Activated CD4-positive, alpha-beta T cell treated with anti-CD3 and anti-CD28 coated beads, Interleukin-2, amount 10 ng/mL, durations not matched to agents 7 days and 5 days (primary cell): ENCODE measurements at regions not wholly inside any gene's neighbourhood (a gene's known extent, or its start where the extent isn't known, plus 50 kb on each side); places are given as distances from the start of the nearest gene placed in this dataset.
"Not testable (repeated sequence)": the region's sequence is repeated elsewhere in the genome, so short reads cannot be mapped to it uniquely, and the experiment has no call there.

Experiments
- CTCF ChIA-PET: fragments of 350-600 bp; sonication (Branson Sonifier 250); formaldehyde crosslinking; loops from one replicate; lab custom pipeline; 2021; ENCODE audit warnings: antibody characterized with exemption; lab: Charles Lee
- POLR2A ChIA-PET: fragments of 350-600 bp; sonication (Branson Sonifier 250); formaldehyde crosslinking; loops from one replicate; lab custom pipeline; 2021; ENCODE audit warnings: antibody characterized with exemption; lab: Charles Lee
- DNase-seq: peaks from one replicate; pipeline ENCODE4 v3.0.0-alpha.2; 2020
- H3K27ac Mint-ChIP-seq: one replicate; pipeline ENCODE4 v1.8.0; 2021; ENCODE audit warnings: mild to moderate bottlenecking, moderate library complexity, mixed read lengths
- H3K27me3 Mint-ChIP-seq: one replicate; pipeline ENCODE4 v1.8.0; 2021; ENCODE audit warnings: mixed read lengths
- H3K36me3 Mint-ChIP-seq: one replicate; pipeline ENCODE4 v1.8.0; 2021; ENCODE audit warnings: low read depth, mixed read lengths
- H3K4me1 Mint-ChIP-seq: one replicate; pipeline ENCODE4 v1.8.0; 2021; ENCODE audit warnings: mixed read lengths
- H3K4me3 Mint-ChIP-seq: one replicate; pipeline ENCODE4 v1.8.0; 2021; ENCODE audit warnings: mild to moderate bottlenecking, moderate library complexity, mixed read lengths
- H3K9me3 Mint-ChIP-seq: one replicate; pipeline ENCODE4 v1.8.0; 2021; ENCODE audit warnings: mixed read lengths

DNA sequence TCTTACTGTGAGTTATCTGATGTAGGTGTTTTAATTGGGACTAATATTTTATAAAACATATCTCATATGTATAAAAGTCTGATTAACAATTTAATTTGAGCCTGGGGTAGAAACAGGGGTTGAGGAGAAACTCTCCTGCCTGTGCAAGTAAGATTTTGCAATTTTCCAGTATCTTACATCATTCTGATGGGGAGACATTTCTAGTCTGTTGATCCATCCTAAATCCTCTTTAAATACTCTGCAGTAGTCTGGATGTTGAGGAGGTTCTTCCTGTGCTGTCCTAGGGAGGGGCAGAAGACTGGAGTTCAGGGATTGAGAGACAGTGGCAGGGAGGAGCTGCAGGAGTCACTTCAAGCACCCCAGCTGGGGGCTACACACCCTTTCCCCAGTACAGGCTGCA is 287.8 kb downstream of the ADGRD1 start:
- H3K4me1 Mint-ChIP-seq, result no peaks in the 10 kb centered on the region
- H3K9me3 Mint-ChIP-seq, result peaks cover 4% of the 10 kb centered on the region
- H3K4me3 Mint-ChIP-seq, result no peak overlapping the region
- H3K27ac Mint-ChIP-seq, result no peak overlapping the region
- CTCF ChIA-PET, result no interaction called here
- POLR2A ChIA-PET, result no interaction called here
- DNase-seq, result no peak
- H3K27me3 Mint-ChIP-seq, result no peaks in the 10 kb centered on the region
- H3K36me3 Mint-ChIP-seq, result no peaks in the 10 kb centered on the region

DNA sequence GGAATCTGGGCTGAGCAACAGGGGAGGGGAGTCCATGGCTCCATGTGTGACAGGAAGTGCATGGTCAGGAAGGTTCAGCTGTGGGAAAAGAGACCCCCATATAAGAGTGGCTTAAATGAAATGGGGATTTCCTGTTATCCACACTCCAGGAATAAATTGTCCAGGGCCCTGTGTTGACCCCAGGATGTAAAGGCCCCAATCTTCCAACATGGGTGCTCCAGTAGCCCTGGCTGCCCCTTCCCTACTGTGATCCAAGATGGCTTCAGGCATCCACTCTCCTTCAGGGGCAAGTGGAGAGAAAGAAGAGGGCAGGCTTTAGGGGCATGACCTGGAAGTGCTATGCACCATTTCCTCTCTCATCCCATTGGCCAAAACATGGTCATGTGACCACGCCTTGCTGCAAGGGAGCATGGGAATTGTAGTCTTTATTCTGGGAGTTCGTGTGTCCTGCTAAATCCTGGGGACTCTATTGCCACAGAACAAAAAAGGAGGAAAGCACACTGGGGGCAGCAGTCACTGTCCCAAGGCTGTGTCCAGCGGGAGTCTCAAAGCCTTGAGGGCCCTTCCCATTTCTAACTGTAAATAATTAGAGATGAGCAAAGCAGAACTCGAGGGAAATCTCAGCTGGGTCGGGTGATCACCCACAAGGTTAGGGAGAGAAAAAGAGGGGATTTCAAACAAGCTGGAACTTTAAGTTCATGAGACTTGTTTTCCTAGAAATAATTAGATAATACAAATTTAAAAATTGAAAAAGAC is 289.2 kb downstream of the ADGRD1 start:
- Mint-ChIP-seq H3K36me3 (no peaks in the 10 kb centered on the region), H3K4me3 (no peak overlapping the region)
- CTCF ChIA-PET, result no interaction called here

DNA sequence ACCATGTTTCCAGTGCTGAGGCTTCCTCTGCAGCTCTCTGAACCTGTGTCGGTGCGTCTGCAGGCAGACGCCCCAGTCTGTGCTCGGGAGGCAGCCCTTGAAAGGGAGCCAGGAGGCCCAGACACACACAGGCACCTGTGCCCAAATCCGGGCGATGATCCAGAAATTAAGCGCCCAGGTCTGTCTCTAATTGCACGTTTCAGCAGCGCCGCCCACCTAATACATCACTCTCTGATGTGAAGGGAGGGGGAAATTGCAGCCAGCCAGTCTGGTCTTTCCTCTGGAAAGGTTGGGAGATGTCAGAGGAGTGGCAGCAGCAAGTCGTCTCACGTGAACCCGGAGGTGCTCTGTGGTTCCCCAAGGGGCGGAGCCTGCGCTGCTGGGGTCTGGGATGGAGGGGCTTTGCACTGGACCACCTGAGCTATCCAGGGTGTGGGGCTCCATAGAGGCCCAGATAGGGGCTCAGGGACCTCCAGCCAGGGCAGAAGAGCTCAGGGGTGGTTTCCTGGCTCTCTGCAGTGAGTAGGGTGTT is 290.5 kb downstream of the ADGRD1 start:
- H3K4me3 Mint-ChIP-seq, H3K36me3 Mint-ChIP-seq, CTCF ChIA-PET, DNase-seq, POLR2A ChIA-PET, H3K9me3 Mint-ChIP-seq, H3K27ac Mint-ChIP-seq, H3K27me3 Mint-ChIP-seq, H3K4me1 Mint-ChIP-seq: not testable (repeated sequence)

More for the DNA sequence above, 289.2 kb downstream of the ADGRD1 start:
- H3K9me3 Mint-ChIP-seq, result peaks cover 4% of the 10 kb centered on the region
- peaks cover 1% of the 10 kb centered on the region for H3K27me3 Mint-ChIP-seq
- POLR2A ChIA-PET, result no interaction called here
- H3K27ac Mint-ChIP-seq, result no peak overlapping the region
- no peaks in the 10 kb centered on the region for H3K4me1 Mint-ChIP-seq
- DNase-seq, result peak; percentile 26

DNA sequence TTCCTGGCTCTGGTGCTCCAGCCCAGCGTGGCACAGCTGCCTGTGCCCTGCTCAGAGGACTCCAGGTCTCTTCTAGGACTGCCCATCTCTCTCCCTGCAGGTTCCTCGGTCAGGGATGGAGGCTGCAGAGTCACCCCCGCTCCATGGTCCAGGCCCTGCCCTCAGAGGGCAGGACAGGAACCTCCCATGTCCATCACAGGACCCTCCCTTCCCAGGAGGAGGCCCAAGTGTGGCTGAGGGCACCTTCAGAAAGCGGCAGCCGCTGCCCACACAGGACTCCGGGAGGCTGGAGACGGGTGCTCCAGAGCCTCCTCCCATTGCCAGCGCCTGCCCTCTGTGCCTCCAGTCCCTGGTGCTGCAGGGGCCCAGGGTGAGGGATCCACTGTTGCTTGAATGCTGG is 291.5 kb downstream of the ADGRD1 start:
- DNase-seq, H3K4me3 Mint-ChIP-seq, H3K36me3 Mint-ChIP-seq, H3K27ac Mint-ChIP-seq, H3K4me1 Mint-ChIP-seq, POLR2A ChIA-PET, CTCF ChIA-PET, H3K9me3 Mint-ChIP-seq, H3K27me3 Mint-ChIP-seq: not testable (repeated sequence)

DNA sequence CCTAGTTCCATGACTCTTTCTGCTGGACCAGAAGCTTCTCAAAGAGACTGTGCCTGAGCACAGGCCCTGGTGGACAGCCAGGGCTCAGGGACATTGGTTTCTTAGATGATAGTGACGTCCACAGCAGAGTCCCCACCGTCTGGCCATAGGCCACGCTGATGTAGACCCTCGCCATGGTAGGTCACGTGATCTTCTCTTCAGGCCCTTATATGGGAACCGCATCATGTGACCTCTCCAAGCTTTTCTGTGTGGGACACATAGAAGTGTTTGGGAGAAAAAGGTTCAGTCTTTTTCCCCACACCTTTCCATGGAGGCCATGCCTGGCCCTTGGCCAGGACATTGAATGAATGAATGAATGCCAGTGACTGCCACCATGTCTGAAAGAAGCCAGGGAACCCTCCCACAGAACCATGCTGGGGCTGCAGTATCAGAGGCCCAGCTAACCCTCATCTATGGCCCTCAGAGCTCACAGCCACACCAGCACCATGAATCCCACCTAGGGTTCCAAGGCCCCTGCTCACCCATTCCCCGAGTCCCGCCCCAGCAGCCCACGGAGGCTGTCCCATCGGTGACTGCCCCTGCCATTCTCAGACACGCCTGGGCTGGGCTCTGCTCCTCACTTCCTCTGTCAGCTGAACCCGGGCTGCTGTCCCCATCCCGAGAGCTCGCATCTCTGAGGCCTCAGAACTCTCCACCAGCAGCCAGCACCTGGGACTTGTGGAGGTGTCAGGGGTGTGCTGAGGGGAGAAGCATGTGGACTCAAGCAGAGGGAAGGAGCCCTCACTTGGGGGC is 292.1 kb downstream of the ADGRD1 start:
- ChIA-PET POLR2A (no interaction called here), CTCF (no interaction called here)
- peaks cover 4% of the 10 kb centered on the region for H3K9me3 Mint-ChIP-seq
- no peak for DNase-seq
- no peak overlapping the region for H3K27ac Mint-ChIP-seq
- H3K4me3 Mint-ChIP-seq, result no peak overlapping the region
- peaks cover 2% of the 10 kb centered on the region for H3K27me3 Mint-ChIP-seq
- no peaks in the 10 kb centered on the region for H3K36me3 Mint-ChIP-seq
- H3K4me1 Mint-ChIP-seq, result no peaks in the 10 kb centered on the region

DNA sequence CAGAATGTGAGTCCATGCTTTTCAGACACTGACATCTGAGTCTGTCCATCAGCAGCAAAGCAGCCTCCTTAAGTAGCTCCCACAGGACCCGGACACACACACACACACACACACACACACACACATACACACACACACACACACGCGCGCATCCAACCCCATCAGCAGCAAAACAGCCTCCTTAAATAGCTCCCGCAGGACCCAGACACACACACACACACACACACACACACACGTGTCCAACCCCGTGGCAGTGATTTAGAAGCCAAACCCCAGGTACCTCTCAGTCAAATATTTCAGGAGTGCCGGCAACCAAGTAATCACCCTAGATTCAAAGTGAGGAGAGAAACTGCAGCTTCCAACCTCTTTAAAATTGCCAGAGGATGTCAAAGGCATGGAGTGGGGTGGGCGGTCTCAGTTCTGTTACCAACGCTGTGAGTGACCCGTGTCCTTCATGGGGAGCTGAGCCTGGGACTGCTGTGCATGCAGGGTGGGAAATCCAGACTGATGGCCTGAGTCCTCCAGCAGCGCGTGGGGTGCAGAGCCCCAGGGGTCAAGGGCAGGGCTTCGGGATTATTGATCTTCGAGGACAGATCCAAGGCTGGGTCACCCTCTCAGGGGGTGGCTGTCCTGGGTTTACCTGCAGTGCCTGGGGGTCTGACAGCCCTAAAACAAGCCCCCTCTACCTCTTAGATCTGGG is 293.5 kb downstream of the ADGRD1 start:
- DNase-seq, CTCF ChIA-PET, H3K36me3 Mint-ChIP-seq, H3K27ac Mint-ChIP-seq, H3K9me3 Mint-ChIP-seq, POLR2A ChIA-PET, H3K4me1 Mint-ChIP-seq, H3K4me3 Mint-ChIP-seq, H3K27me3 Mint-ChIP-seq: not testable (repeated sequence)

DNA sequence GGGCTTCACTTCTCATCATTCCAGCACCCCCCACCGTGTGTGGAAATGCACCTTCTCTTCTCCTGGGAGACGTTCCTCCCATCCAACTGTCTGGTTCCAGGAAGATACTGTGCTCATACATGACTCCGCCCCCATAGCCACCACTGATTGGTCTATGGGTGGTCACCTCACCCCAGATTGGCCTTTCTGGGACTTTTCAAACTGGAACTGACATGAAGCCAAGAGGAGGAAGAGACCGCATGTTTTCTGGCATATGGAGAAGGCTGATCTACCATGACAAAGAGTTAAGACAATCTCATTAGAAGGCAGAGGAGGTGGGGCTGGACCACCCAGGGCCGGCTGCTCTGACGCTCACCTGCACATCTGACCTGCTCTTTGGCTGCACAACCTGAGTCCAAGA is 294.2 kb downstream of the ADGRD1 start:
- H3K4me1 Mint-ChIP-seq, CTCF ChIA-PET, H3K27ac Mint-ChIP-seq: not testable (repeated sequence)

DNA sequence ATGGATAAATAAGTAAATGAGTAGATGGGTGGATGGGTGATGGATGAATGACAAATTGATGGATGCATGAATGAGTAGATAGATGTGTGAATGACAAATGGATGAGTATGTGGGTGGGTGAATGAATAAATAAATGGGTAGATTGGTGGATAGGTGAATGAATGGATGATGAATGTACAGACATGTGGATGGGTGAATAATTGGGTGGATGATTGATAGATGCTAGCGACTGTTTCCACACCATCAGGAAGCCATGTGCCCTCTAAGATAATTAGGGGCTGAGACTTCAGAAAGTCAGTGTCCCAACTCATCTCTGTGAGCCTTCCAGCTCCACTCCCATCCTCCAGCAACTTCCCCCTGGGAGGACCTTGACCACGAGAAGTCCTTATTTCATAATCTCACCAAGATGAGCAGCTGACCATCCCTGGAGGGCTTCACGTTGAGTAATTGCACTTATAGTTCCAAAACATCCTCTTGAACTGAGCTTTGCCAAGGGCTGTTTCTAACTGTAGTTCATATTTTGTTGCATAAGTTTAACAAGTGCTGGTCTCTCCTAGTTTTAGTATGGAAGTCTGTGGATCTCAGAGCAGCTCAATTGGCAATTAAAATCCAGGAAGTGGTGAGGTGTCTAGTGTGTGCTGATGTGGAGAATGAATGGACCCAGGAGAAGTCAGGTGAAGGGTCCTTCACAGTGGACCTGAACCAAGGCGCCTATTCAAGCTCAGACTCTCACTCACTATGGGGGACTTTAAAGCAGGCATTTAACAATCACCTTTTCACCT is 295.7 kb downstream of the ADGRD1 start:
- Mint-ChIP-seq H3K4me1 (no peaks in the 10 kb centered on the region), H3K4me3 (no peak overlapping the region), H3K27me3 (peaks cover 2% of the 10 kb centered on the region), H3K27ac (no peak overlapping the region), H3K36me3 (no peaks in the 10 kb centered on the region), H3K9me3 (no peaks in the 10 kb centered on the region)
- POLR2A ChIA-PET, result no interaction called here
- no peak for DNase-seq
- CTCF ChIA-PET, result interaction anchor here (0.6 kb wide), 1 partner anchor 735 kb away, joined by 3 read pairs; no protein-coding TSS in a partner anchor

More for the DNA sequence above, 294.2 kb downstream of the ADGRD1 start:
- H3K27me3 Mint-ChIP-seq, H3K9me3 Mint-ChIP-seq, H3K4me3 Mint-ChIP-seq, DNase-seq, H3K36me3 Mint-ChIP-seq, POLR2A ChIA-PET: not testable (repeated sequence)

DNA sequence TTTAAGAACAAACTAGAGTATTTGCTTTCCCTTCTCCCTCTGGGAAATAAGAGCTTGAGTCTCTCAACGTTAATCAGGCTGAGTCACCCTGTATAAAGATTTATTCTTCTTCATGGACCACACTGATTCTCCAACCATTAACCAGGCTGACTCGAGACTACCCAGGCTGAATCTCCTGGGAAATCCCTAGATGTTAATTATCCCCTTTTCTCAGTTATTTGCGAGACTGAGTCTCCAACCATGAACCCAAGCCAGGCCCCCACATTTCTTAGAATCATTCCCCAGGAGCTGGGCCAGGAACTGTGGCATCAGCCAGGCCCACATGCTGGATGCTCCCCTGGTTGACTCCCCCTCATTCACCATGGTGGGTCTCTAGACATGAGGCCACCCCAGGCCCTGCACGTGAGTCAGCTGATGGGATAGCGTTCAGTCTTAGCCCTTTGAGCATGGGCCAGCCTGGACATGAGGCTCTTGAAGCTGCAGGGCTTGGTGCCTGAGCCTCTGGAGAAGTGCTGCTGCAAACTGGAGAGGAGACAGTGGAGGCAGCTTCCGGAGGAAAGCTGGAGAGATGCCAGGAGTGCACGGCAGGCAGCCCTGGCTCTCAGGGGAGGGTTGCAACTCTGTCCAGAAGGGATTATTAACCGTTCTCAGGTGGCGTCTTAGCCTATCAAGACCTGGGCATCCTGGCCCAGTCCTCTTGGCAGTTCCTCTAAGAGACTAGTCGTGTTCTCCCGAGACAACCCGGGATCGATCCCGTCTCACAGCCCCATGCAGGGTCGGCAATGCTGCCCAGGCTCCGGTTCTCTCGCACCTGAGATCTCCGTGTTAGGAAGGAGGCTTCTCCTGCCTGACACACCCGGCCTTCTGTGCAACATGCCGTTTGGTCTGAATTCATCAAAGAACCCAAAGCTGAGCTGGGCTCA is 296.6 kb downstream of the ADGRD1 start:
- ChIA-PET CTCF (interaction anchor here (0.6 kb wide), 1 partner anchor 734 kb away, joined by 3 read pairs; no protein-coding TSS in a partner anchor), POLR2A (no interaction called here)
- no peak for DNase-seq
- Mint-ChIP-seq H3K27ac (no peak overlapping the region), H3K4me3 (no peak overlapping the region), H3K27me3 (peaks cover 2% of the 10 kb centered on the region), H3K4me1 (no peaks in the 10 kb centered on the region), H3K36me3 (no peaks in the 10 kb centered on the region), H3K9me3 (no peaks in the 10 kb centered on the region)

DNA sequence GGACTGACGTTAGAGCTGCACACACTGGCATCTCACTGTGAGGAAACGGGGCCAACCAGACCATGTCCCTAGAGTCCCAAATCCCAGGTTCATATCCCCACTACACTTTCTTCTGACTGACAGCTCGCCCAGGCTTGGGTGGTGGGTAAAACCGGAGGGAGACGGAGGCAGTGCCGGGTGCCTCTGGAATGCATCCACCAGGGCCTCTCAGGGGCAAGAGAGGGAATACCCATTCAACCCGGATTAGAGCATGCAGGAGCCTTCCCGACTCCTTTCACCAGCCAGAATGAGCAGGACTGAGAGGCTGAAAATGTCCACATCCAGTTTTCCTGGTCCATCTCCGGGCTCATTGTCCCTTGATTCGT is 297.2 kb downstream of the ADGRD1 start:
- ChIA-PET POLR2A (no interaction called here), CTCF (no interaction called here)
- Mint-ChIP-seq H3K27me3 (peaks cover 2% of the 10 kb centered on the region), H3K9me3 (no peaks in the 10 kb centered on the region), H3K36me3 (no peaks in the 10 kb centered on the region), H3K4me3 (no peak overlapping the region), H3K4me1 (no peaks in the 10 kb centered on the region), H3K27ac (no peak overlapping the region)
- no peak for DNase-seq

DNA sequence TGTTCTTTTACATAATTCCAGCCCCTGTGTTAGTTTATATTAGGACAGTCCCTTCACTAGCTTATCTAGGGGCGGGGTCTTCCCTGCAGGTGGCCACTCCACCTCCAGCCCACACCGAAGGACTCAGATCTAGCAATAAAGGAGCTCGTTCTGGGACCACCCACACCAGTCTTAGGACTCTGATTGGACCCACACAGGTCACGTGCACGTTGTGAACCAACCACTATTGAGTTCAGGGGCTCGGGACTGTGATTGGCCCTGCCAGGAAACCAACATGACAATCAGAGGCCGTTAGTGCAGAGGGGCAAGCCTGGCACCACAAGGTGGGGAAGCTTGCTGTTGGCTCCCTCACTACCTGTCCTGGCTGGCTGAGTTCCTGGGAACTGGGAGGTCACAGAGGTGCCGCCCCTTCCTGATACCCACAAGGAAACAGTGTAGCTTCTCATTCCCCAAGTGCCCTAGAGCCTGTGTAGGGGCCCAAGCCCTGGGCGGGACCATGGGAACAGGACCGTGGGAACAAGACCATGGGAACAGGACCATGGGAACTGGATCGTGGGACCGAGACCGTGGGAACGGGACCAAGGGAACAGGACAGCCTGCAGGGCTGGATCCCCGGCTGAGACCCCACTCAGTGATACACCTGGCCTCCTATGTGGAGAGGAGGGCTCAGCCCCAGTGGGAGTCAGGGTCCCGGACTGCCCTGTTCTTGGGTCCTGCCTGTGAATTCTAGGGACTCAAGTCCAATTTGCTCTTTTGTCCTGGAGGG is 297.8 kb downstream of the ADGRD1 start:
- Mint-ChIP-seq H3K4me1 (no peaks in the 10 kb centered on the region), H3K4me3 (no peak overlapping the region), H3K27me3 (peaks cover 2% of the 10 kb centered on the region), H3K36me3 (no peaks in the 10 kb centered on the region), H3K27ac (no peak overlapping the region), H3K9me3 (no peaks in the 10 kb centered on the region)
- ChIA-PET CTCF (no interaction called here), POLR2A (no interaction called here)
- no peak for DNase-seq
